Adipocyte (in vitro differentiated cells): ENCODE measurements at regions not wholly inside any gene's neighbourhood (a gene's known extent, or its start where the extent isn't known, plus 50 kb on each side); places are given as distances from the start of the nearest gene placed in this dataset.

Experiments used
- DNase-seq: peaks from one replicate; pipeline ENCODE4 v3.0.0-alpha.2; 2015; ENCODE audit warnings: low read depth
- H3K27me3 ChIP-seq: replicated peaks from 2 replicates; pipeline ENCODE4 v1.7.0; 2013; ENCODE audit warnings: mild to moderate bottlenecking, low read length, moderate library complexity; ENCODE audit not compliant: control insufficient read depth, insufficient read depth
- H3K36me3 ChIP-seq: 2 replicates; pipeline ENCODE4 v1.7.0; 2013; ENCODE audit warnings: low read length, mild to moderate bottlenecking, moderate library complexity; ENCODE audit not compliant: control insufficient read depth, insufficient read depth, severe bottlenecking
- H3K4me1 ChIP-seq: 2 replicates; pipeline ENCODE4 v1.7.0; 2013; ENCODE audit warnings: mild to moderate bottlenecking, low read length, moderate library complexity; ENCODE audit not compliant: control insufficient read depth, insufficient read depth
- H3K4me3 ChIP-seq: 2 replicates; pipeline ENCODE4 v1.7.0; 2013; ENCODE audit warnings: mild to moderate bottlenecking, low read length, moderate library complexity
- H3K9ac ChIP-seq: 2 replicates; pipeline ENCODE4 v1.7.0; 2013; ENCODE audit warnings: mild to moderate bottlenecking, low read length, moderate library complexity
- H3K9me3 ChIP-seq: 2 replicates; pipeline ENCODE4 v1.7.0; 2013; ENCODE audit warnings: mild to moderate bottlenecking, low read length, moderate library complexity; ENCODE audit not compliant: control insufficient read depth

DNA sequence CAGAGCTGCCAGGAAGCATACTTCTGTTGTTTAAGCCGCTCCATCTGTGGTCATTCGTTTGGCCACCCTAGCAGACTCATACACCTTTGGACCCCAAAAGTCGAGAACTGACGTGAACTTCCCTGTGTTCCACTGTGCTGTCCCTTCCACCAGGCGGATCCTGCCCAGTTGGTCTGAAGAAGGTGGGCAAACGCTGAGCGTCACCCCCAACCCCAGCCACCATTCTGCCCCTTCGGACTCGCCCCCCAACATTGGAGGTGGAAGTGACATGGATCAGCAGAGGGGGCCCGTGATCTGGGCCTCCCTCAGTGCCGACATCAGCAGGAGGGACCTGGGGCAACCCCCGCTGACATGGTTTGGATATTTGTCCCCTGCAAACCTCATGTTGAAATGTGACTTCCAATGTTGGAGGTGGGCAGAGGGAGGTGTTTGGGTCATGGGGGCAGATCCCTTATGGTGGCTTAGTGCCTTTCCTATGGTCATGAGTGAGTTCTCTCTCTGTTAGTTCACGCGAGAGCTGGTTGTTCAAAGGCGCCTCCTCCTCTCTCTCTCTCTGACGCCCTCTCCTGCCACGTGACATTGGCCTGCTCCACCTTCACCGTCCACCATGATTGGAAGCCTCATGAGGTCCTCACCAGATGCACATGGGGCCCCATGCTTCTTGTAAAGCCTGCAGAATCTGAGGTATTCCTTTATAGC is 93.6 kb upstream of the ZNF507 start:
- Histone ChIP-seq H3K9ac (no peak overlapping the region), H3K9me3 (no peaks in the 10 kb centered on the region), H3K36me3 (no peaks in the 10 kb centered on the region), H3K4me1 (no peaks in the 10 kb centered on the region), H3K4me3 (no peak overlapping the region), H3K27me3 (peaks cover 4% of the 10 kb centered on the region)
- no peak for DNase-seq

DNA sequence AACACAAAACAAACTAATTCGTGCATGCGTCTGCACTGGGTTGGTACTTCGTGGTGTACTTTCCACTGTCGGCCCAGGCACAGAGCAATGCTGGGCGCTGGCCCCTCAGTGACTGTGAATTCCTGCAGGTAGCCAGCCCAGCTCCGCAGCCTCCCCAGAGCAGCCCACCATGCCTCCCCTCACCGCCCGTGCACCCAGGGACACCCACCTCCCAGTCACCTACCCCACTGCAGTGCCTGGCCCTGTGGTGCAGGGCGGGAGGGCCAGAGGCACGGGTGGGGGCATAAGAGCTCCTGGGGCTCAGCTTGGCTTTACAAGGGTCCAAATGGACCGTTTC is 93.1 kb upstream of the ZNF507 start:
- no peak for DNase-seq
- no peak overlapping the region for H3K4me3 ChIP-seq
- H3K36me3 ChIP-seq: no peaks in the 10 kb centered on the region
- no peak overlapping the region for H3K9ac ChIP-seq
- peaks cover 8% of the 10 kb centered on the region for H3K27me3 ChIP-seq
- H3K4me1 ChIP-seq: no peaks in the 10 kb centered on the region
- no peaks in the 10 kb centered on the region for H3K9me3 ChIP-seq

DNA sequence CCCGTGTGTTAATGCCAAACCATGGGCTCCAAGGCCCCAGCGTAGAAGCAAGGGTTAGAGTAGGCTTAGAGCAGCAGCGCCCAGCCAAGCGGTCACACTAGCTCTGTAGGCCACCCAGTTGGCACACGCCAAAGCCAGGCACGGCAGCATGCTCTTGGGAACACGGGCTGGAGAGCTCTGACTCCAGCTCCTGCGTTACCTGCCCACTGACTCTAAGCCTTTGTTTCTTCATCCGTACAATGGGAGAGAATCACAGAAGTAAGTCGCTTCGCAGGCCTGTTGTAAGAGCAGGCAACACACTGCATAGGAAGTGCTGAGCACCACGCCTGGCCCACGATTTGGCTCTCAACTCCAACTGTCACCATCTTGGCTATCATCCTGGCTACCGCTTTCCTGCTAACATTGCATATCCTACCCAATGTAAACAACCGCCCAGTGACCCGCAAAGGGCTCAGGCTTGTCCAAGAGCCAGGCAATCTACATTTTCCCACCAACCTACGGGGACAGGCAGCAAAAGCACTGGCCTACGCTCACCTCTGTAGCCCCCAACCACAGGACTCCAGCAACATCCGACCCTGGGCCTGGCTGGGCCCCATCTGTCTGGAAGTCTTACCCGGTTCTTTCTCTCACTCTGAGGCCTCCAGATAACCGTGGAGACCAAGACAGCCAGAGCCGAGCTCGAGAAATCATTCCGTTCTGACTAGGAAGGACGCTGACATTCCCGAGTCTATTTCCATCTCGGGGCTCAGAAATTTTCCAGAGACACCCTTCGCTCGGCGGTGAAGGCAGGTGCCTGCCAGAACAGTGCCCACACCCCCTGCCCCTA is 91.5 kb upstream of the ZNF507 start:
- Histone ChIP-seq H3K27me3 (peaks cover 7% of the 10 kb centered on the region), H3K9ac (no peak overlapping the region), H3K36me3 (no peaks in the 10 kb centered on the region), H3K4me1 (no peaks in the 10 kb centered on the region), H3K9me3 (no peaks in the 10 kb centered on the region), H3K4me3 (no peak overlapping the region)
- DNase-seq: no peak

DNA sequence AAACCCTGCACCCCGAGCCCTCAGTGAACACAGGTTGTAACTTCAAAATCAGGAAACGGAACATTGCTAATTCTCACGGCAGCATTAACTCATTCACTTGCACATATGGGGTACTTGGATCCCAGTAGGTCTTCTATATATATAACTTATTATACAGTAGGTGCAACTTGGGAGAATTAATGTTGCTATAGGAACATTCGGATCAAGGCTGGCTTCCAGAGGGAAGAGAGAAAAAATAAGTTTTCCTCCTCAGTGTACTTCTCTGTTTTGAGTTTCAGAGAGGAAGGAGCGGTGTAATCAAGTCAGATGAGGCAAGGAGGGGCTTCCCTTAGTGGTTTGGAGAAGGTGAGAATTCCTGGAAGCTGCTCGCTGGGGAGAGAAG is 90.9 kb upstream of the ZNF507 start:
- peaks cover 7% of the 10 kb centered on the region for H3K27me3 ChIP-seq
- no peaks in the 10 kb centered on the region for H3K36me3 ChIP-seq
- H3K4me1 ChIP-seq: no peaks in the 10 kb centered on the region
- no peak overlapping the region for H3K9ac ChIP-seq
- no peaks in the 10 kb centered on the region for H3K9me3 ChIP-seq
- no peak overlapping the region for H3K4me3 ChIP-seq
- DNase-seq: no peak

DNA sequence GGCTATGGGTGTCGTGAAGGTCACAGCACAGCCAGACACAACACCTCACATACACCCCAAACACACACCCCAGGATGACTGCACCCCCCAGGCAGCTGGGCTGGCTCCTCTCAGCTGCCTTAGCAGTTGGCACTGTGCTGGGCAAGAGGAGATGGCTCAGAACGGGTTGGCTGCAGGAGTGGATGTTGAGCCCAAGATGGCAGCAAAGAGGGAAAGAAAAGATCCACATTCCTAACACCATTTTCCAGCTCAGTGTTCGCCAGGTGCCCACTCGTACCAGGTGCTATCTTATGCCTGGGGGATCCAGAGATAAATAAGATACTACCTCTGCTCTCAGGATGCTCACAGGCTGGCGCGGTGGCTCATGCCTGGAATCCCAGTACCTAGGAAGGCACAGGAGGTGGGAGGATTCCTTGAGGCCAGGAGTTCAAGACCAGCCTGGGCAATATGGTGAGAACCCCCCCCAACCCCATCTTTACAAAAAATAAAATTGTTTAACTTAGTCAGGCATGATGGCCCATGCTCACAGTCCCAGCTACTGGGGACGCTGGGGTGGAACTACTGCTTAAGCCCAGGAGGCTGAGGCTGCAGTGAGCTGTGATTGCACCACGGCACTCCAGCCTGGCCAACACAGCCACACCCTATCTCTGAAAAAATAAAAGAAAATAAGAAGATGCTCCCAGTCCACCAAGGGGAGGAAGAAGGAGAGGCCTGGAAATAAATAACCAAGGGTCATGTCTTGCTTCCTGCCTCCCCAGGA is 89.7 kb upstream of the ZNF507 start:
- Histone ChIP-seq H3K4me3 (no peak overlapping the region), H3K9me3 (no peaks in the 10 kb centered on the region), H3K27me3 (peaks cover 7% of the 10 kb centered on the region), H3K36me3 (no peaks in the 10 kb centered on the region), H3K4me1 (no peaks in the 10 kb centered on the region), H3K9ac (no peak overlapping the region)
- DNase-seq: no peak

DNA sequence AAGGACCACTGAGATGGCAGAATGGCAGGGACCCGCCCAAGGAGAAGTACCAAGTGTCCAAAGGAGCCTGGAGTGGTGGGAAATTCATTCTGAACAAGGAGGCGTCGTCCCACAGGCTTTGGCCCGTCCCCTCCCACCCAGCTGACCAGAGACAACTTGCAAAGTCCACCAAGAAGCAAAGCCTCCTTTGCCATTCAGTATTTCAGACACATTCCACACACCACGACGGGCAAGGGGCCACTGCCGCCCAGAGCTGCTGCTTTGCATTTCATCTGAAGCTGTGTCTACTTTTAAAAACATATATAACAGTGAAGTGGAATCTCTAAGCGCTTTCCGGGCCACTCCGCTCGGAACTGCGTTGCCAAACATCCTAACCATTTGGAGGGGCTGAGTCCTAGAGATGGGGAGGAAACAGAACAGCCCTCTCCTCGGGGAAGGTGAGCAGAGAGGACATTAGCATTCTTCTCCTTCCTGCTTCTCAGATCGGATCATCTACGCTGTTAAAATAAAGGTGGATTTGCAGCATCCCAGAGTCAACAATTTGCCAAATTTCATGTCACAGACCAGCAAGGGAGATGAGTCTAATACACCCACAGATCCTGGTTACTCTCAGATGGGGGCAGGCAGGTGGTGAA is 89.0 kb upstream of the ZNF507 start:
- Histone ChIP-seq H3K9me3 (no peaks in the 10 kb centered on the region), H3K27me3 (peaks cover 7% of the 10 kb centered on the region), H3K4me3 (no peak overlapping the region), H3K9ac (no peak overlapping the region), H3K4me1 (no peaks in the 10 kb centered on the region), H3K36me3 (no peaks in the 10 kb centered on the region)
- DNase-seq: no peak

DNA sequence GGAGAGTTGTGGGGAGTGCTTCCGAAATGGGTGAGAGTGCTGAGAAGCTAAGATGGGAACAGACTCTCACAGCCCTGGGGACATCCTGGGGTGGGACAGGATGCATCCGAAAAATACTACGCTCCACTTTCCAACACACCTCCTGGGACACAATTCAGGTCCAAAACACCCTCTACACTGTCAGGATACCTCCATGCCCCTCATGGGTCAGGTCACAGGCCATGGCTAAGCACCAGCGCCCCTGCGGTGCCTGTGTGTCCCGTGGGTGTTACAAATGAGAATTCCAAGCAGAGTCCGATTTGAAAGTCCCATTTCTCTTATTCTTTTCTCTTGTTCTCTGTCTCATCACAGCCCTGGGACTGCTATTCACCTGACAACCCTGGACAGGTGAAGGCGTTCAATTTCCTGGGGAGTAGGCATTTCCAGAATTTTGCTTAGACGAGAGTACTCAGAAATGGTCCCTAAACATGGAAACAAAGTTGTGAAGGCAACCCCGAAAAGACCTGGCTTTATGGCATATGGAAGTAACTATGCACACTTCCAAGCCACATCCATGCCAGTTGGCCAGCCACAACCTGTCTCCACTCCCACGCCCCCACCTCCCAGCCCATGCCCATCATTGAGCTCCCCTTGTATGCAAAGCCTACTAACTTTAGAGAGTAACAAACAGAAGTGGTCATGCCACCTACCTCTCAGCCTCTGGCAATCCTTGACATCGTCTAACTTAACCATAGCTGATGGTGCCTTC is 87.9 kb upstream of the ZNF507 start:
- no peak overlapping the region for H3K9ac ChIP-seq
- H3K36me3 ChIP-seq: no peaks in the 10 kb centered on the region
- H3K4me3 ChIP-seq: no peak overlapping the region
- no peaks in the 10 kb centered on the region for H3K9me3 ChIP-seq
- DNase-seq: no peak
- H3K27me3 ChIP-seq: peaks cover 7% of the 10 kb centered on the region
- H3K4me1 ChIP-seq: no peaks in the 10 kb centered on the region

DNA sequence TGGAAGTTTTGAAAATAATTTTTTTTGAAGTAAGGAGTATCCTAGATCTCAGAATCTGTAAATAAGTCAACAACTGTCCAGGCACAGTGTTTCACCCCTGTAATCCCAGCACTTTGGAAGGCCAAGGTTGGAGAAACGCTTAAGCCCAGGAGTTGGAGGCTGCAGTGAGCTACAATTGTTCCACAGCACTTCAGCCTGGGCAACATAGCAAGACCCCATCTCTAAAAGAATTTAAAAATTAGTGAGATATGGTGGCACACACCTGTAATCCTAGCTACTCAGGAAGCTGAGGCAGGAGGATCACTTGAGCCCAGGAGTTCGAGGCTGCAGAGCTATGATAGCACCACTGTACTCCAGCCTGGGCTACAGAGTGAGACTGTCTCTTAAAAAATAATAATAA is 87.2 kb upstream of the ZNF507 start:
- Histone ChIP-seq H3K27me3 (peaks cover 7% of the 10 kb centered on the region), H3K36me3 (no peaks in the 10 kb centered on the region), H3K4me1 (no peaks in the 10 kb centered on the region), H3K9ac (no peak overlapping the region), H3K4me3 (no peak overlapping the region), H3K9me3 (no peaks in the 10 kb centered on the region)
- no peak for DNase-seq

DNA sequence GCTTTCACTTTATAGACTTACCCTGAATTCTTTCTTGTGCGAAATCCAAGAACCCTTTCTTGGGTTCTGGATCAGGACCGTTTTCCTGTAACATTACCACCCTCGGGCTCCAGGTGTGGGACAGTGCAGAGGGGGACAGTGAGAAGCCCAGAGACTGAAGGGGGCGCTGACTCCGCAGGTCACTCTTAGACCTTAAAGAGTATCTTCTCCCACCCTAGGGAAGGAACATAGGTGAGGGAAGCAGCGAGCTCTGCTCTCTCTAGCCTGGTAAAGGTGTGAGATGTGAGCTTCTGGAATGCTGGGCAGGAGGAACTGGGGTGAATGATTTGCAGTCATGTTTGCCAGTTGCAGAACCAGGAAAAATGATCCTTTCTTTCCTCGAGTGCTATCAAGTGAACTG is 80.8 kb upstream of the ZNF507 start:
- H3K27me3 ChIP-seq: peaks cover 11% of the 10 kb centered on the region
- H3K9me3 ChIP-seq: no peaks in the 10 kb centered on the region
- DNase-seq: no peak
- no peaks in the 10 kb centered on the region for H3K4me1 ChIP-seq
- no peak overlapping the region for H3K9ac ChIP-seq
- H3K4me3 ChIP-seq: no peak overlapping the region
- H3K36me3 ChIP-seq: no peaks in the 10 kb centered on the region

DNA sequence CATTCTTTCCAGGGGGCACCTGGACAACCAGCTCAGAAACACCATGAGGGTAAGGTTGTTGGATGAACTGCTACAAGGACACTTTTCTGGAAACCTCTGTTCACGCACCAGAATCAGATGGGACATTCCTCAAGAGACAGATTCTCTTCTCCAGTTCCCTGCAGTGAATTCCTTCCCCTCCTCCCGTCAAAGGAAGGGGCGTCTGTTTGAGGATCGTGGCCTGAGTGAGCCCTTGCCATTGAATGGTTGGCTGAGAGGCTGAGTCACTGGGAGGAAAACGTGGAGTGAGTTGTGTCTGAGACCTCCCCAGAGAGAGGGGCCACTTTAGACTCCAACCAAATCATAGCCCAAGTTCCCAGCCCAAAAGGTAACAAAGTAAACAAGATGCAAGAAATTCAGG is 79.4 kb upstream of the ZNF507 start:
- Histone ChIP-seq H3K9ac (no peak overlapping the region), H3K36me3 (no peaks in the 10 kb centered on the region), H3K4me3 (no peak overlapping the region), H3K27me3 (peaks cover 23% of the 10 kb centered on the region), H3K9me3 (peaks cover 8% of the 10 kb centered on the region), H3K4me1 (no peaks in the 10 kb centered on the region)
- DNase-seq: no peak
